GM10266 (cell line): ENCODE measurements at regions not wholly inside any gene's neighbourhood (a gene's known extent, or its start where the extent isn't known, plus 50 kb on each side); places are given as distances from the start of the nearest gene placed in this dataset.

Experiments
- DNase-seq: peaks from one replicate; pipeline ENCODE4 v3.0.0; 2012; ENCODE audit errors: extremely low spot score
- CTCF ChIP-seq: IDR thresholded peaks from 2 replicates; pipeline ENCODE4 v1.5.1; 2012; ENCODE audit warnings: mild to moderate bottlenecking, low read depth; ENCODE audit not compliant: control insufficient read depth, insufficient read depth; ENCODE audit errors: missing control alignments

GRCh38 chr2:10984418-10985135 is 72.8 kb downstream of the KCNF1 start:
- no peak for TF ChIP-seq CTCF
- no peak for DNase-seq

DNA sequence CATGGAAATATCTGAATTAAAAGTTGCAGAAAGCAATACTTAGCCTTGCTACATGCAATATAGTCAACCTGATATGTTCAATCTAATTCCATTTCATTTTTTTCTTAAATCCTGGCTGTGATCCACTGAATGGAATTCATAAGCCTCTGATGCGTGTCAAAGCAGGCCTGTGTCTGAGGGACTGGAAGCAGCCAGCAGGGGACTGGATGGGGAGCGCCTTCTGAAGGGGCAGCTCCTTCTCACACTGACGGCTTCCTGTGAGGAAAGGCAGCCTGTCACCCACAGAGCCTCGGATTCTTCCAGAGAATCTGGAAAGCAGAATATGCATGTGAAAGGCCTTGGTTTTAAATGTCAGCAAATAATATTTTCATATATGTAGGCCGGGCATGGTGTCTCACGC is 73.5 kb downstream of the KCNF1 start:
- DNase-seq = no peak
- TF ChIP-seq CTCF = no peak

DNA sequence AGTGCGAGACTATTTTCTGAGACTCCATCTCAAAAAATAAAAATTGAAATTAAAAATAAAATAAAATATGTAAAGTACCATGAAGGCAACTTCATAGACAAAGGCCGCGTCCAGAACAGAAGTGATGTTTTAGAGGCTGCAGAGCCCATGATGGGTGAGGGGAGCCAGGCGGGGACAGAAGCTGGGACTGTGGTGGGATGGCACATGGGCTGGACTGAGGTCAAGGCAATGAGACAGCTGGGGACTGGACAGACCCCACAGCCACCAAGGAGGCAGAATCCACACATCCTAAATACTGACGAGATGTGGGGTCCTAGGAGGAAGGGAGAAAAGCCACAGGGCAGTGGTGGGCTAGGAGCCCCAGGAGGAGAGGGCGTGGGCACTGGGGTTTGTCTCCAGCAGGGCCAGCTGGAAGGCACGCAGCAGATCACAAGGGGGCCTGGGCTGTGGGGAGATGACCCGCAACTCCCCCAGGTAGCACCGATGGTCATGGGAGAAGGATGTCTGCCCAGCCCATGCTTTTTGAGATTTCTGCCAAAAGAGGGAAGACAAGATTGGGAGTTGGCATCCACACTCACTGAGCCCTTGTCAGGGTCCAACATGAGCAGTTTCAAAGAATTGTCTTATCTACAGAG is 74.3 kb downstream of the KCNF1 start:
- no peak for TF ChIP-seq CTCF

GRCh38 chr2:10987439-10987838 is 75.7 kb downstream of the KCNF1 start:
- no peak for TF ChIP-seq CTCF
- DNase-seq = no peak

More for the DNA sequence above, 74.3 kb downstream of the KCNF1 start:
- DNase-seq = no peak

GRCh38 chr2:10987861-10988260 is 76.1 kb downstream of the KCNF1 start:
- DNase-seq = no peak
- TF ChIP-seq CTCF = no peak

- TF ChIP-seq CTCF = no peak
- no peak for DNase-seq
Observed at GRCh38 chr2:10989151-10989550, 77.4 kb downstream of the KCNF1 start.

DNA sequence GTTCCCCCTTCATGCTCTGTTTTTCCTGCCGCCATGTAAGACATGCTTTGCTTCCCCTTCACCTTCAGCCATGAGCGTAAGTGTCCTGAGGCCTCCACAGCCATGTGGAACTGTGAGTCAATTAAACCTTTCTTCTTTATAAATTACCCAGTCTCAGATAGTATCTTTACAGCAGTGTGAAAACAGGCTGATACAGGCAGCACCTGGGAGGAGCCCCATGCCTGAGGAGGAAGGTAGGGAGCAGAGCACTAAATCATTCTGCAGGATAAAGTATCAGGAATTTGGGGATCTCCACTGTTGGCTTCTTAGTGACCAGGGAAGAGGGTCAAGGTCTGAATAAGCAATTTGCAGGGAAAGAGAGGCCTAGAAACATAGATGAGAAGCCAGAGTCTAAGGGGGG is 78.0 kb downstream of the KCNF1 start:
- no peak for DNase-seq
- no peak for TF ChIP-seq CTCF
